K562 (cell line): ENCODE measurements at regions not wholly inside any gene's neighbourhood (a gene's known extent, or its start where the extent isn't known, plus 50 kb on each side); places are given as distances from the start of the nearest gene placed in this dataset.
A peak's percentile ranks its signal among the peaks of the same experiment; 100 is the strongest.

ENCODE experiments used
- ATAC-seq: fragments of 200-7000 bp; cut with Tn5 transposase; 3 replicates; pipeline ENCODE4 v1.9.1; 2020; ENCODE audit warnings: moderate library complexity
- BruUV-seq: library from RNA; stranded (reverse); fragments of 400-500 nt; replicated peaks from 2 replicates; lab custom pipeline; 2021; lab: Mats Ljungman, UMichigan
- CTCF ChIA-PET: fragments of 300-600 bp; formaldehyde crosslinking; extraction: SDS; loops from one replicate; lab custom pipeline; 2021; ENCODE audit warnings: low intra/inter-chr PET ratio; lab: Yijun Ruan, JAX
- POLR2A ChIA-PET: fragments of 300-600, 350-650 bp; sonication (Branson Sonifier 250); formaldehyde crosslinking; extraction: SDS; loops from one replicate; lab custom pipeline; 2021; ENCODE audit warnings: antibody characterized with exemption, inconsistent platforms; lab: Yijun Ruan, JAX
- DNase-seq, 4 experiments: peaks; one replicate each; pipeline versions ENCODE4 v3.0.0 to v3.0.0-alpha.2; 2011 to 2018; ENCODE audit warnings: low spot score in 3 of 4, mixed read lengths in 3 of 4; ENCODE audit errors: extremely low read depth in 1 of 4
- FAIRE-seq: peaks from 2 replicates; lab custom pipeline; 2011; peaks lifted over from hg19 to GRCh38; lab: Jason Lieb, UNC
- H2AFZ ChIP-seq: 2 replicates; pipeline ENCODE4 v1.6.0; 2011; ENCODE audit warnings: low read depth, low read length, control low read depth, inconsistent platforms
- H3K27ac ChIP-seq: fragments of 200-600 bp; 3 replicates; pipeline ENCODE4 v1.8.0; 2011; ENCODE audit warnings: low read depth, mild to moderate bottlenecking, control low read depth, inconsistent platforms, low read length, moderate library complexity, mixed read lengths; ENCODE audit errors: extremely low read depth
- H3K27me3 ChIP-seq, 2 experiments: fragments of 300-600 bp in 1 of 2; 2 replicates in 1 of 2; 3 replicates in 1 of 2; pipeline versions ENCODE4 v1.6.0 to v1.8.0; 2011; ENCODE audit warnings: inconsistent platforms in 2 of 2, low read length in 2 of 2, mild to moderate bottlenecking in 1 of 2, mixed read lengths in 1 of 2, moderate library complexity in 1 of 2; ENCODE audit not compliant: control insufficient read depth in 2 of 2, insufficient read depth in 2 of 2
- H3K36me3 ChIP-seq: fragments of 300-600 bp; 3 replicates; pipeline ENCODE4 v1.8.0; 2011; ENCODE audit warnings: mild to moderate bottlenecking, low read length, inconsistent platforms; ENCODE audit not compliant: control insufficient read depth, insufficient read depth
- H3K4me1 ChIP-seq, 2 experiments: fragments of 200-600 bp in 1 of 2; replicated peaks in 1 of 2; 2 replicates in 1 of 2; 3 replicates in 1 of 2; pipeline versions ENCODE4 v1.5.1 to v1.8.0; 2011; ENCODE audit warnings: inconsistent platforms in 2 of 2, low read length in 2 of 2, mild to moderate bottlenecking in 1 of 2, mixed read lengths in 1 of 2, moderate library complexity in 1 of 2; ENCODE audit not compliant: control insufficient read depth in 2 of 2, insufficient read depth in 2 of 2
- H3K4me2 ChIP-seq: 2 replicates; pipeline ENCODE4 v1.6.1; 2011; ENCODE audit warnings: low read length, control low read depth, inconsistent platforms, mixed read lengths; ENCODE audit not compliant: insufficient read depth
- H3K4me3 ChIP-seq: fragments of 200-600 bp; sonication (generic), shearing (Covaris generic); 2 replicates; pipeline ENCODE4 v1.5.1; 2016; ENCODE audit warnings: control low read depth, inconsistent platforms
- H3K79me2 ChIP-seq: fragments of 200-600 bp; 3 replicates; pipeline ENCODE4 v1.8.0; 2011; ENCODE audit warnings: low read length, inconsistent platforms; ENCODE audit not compliant: control insufficient read depth, insufficient read depth
- H3K9ac ChIP-seq, 2 experiments: 2 replicates each; pipeline versions ENCODE4 v1.6.0 to v1.6.1; 2011; ENCODE audit warnings: low read depth in 2 of 2, low read length in 2 of 2, control low read depth in 1 of 2, inconsistent platforms in 1 of 2, mild to moderate bottlenecking in 1 of 2, mixed read lengths in 1 of 2; ENCODE audit not compliant: insufficient read depth in 1 of 2
- H3K9me1 ChIP-seq: one replicate; pipeline ENCODE4 v1.6.0; 2011; ENCODE audit warnings: inconsistent platforms, mild to moderate bottlenecking, low read length, moderate library complexity; ENCODE audit not compliant: control insufficient read depth, insufficient read depth
- H3K9me3 ChIP-seq: replicated peaks from 2 replicates; pipeline ENCODE4 v1.5.1; 2011; ENCODE audit warnings: low read depth, low read length, inconsistent platforms; ENCODE audit not compliant: control insufficient read depth, insufficient read depth
- H4K20me1 ChIP-seq: replicated peaks from 2 replicates; pipeline ENCODE4 v1.6.1; 2011; ENCODE audit warnings: low read length, inconsistent platforms, mixed read lengths; ENCODE audit not compliant: control insufficient read depth, insufficient read depth
- C11orf30 ChIP-seq: fragments of 450-650 bp; IDR thresholded peaks from 2 replicates; pipeline ENCODE4 v1.6.1; 2016; ENCODE audit warnings: low read depth, mild to moderate bottlenecking
- RBM25 ChIP-seq: fragments of 200-400 bp; formaldehyde crosslinking; IDR thresholded peaks from 2 replicates; pipeline ENCODE4 v1.6.1; 2018; ENCODE audit warnings: low read length, low read depth, moderate library complexity; ENCODE audit not compliant: severe bottlenecking
- RNF219 ChIP-seq: fragments of 250-450 bp; sonication (Bioruptor Pico); IDR thresholded peaks from 2 replicates; pipeline ENCODE4 v1.5.0; 2022; ENCODE audit warnings: mild to moderate bottlenecking
- ZBTB9 ChIP-seq: fragments of 450-650 bp; formaldehyde crosslinking; IDR thresholded peaks from 2 replicates; pipeline ENCODE4 v1.4.0; 2020; ENCODE audit warnings: mild to moderate bottlenecking, moderate library complexity
- WGBS: fragments of 100-300 bp; shearing (Covaris generic); methylation state at CpG from one replicate; pipeline ENCODE4 v1.1.6; 2016; ENCODE audit warnings: low coverage, mixed read lengths; ENCODE audit not compliant: insufficient coverage; ENCODE audit errors: missing lambda C conversion rate; 5-methylcytosine and 5-hydroxymethylcytosine counted together
- in situ Hi-C: fragments of 300-500 bp; cut with MboI; formaldehyde crosslinking; loops from 4 replicates; pipeline ENCODE4 v1.15.0; 2018; ENCODE audit warnings: inconsistent platforms, mixed read lengths
- intact Hi-C: fragments of 100-400 bp; cut with micrococcal nuclease; formaldehyde crosslinking; loops from 2 replicates; pipeline ENCODE4 v1.14.2; 2022

- no peak for TF ChIP-seq RNF219 (CRISPR knock-in tag)
- no peak for TF ChIP-seq ZBTB9 (CRISPR knock-in tag)
These were observed 439.4 kb downstream of the SPRY1 start (continued) for GRCh38 chr4:123835831-123836590.

GRCh38 chr4:123836851-123837595 lies 440.4 kb downstream of the SPRY1 start:
- ATAC-seq: no peak
- Histone ChIP-seq H2AFZ (no peak overlapping the region), H3K9me1 (no peaks in the 10 kb centered on the region), H4K20me1 (no peaks in the 10 kb centered on the region), H3K36me3 (no peaks in the 10 kb centered on the region), H3K9ac (no peak overlapping the region), H3K4me1 (no peaks in the 10 kb centered on the region), H3K4me2 (no peak overlapping the region), H3K27me3 (no peaks in the 10 kb centered on the region), H3K9me3 (no peaks in the 10 kb centered on the region), H3K79me2 (no peaks in the 10 kb centered on the region), H3K4me3 (no peak overlapping the region), H3K27ac (no peak overlapping the region)
- POLR2A ChIA-PET: no interaction called here
- CTCF ChIA-PET: no interaction called here
- in situ Hi-C loops: no loop called here
- no peak for FAIRE-seq
- TF ChIP-seq RBM25 (no peak), C11orf30 (0 out of 2 replicates have a peak, but pooled peaks have one; percentile 5)
- no peak for DNase-seq
- intact Hi-C loops: no loop called here
- WGBS: 0% methylated on average over 4 of the region's 4 CpGs
- BruUV-seq: no TSS peak
